Raji (cell line): ENCODE measurements at regions not wholly inside any gene's neighbourhood (a gene's known extent, or its start where the extent isn't known, plus 50 kb on each side); places are given as distances from the start of the nearest gene placed in this dataset.

Experiments
- POLR2A ChIP-seq: IDR thresholded peaks from 2 replicates; pipeline ENCODE4 v1.6.1; 2011; ENCODE audit warnings: low read depth, low read length, control low read depth; ENCODE audit not compliant: insufficient read depth

DNA sequence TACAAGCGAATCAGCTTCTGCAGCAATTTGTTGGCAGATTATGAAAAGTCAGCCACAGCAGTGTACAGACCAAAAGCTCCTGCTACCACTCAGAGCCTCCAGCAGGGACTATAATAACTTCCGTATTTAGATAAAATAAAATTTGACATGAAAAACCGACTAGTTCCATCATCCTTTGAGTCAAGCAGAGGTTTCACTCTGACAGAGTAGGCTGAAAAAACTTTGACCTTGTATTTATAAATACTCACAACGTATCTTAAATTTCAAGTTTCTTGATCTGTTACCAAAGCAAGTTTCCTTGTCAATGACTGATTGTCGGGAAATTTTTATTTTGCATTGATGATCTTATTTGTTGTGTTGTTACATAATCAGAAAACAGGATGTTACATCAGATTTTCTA is 283.4 kb downstream of the DAD1 start:
- TF ChIP-seq POLR2A = no peak

DNA sequence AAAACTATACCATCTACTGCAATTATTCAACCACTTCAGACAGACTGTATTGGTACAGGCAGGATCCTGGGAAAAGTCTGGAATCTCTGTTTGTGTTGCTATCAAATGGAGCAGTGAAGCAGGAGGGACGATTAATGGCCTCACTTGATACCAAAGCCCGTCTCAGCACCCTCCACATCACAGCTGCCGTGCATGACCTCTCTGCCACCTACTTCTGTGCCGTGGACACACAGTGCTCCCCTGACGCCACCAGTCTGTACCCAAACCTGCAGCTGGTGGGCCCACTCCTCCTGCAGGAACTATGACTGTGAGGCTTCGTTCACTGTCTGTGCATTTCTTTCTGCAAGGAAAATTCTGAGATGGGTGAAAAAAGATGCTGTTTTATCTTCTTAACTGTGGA is 284.7 kb downstream of the DAD1 start:
- no peak for TF ChIP-seq POLR2A

DNA sequence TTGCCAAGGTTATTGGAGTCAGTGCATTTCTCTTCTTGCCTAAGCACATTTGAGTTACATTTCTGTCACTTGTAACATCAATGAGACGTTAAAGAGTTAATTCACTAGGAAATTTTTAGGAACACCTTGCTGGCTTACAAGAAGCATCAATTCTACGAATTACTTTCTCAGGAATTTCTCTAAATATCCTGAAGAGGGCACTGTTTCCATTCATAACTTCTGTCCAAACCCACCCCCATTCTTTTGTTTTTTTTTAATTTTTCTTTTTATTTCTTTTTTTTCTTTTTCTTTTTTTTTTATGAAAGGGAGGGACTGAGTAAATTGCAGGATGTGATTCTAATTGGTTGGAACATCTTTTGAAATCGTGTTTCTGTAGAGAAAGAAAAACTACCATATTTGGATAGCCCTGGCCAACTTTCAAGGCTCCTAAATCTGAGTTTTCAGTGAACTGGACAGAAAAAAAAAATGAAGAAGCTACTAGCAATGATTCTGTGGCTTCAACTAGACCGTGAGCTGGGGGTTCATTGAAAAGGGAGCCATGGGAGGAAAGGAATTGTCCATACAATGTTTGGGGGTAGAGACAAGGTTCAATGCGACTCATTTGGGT is 285.3 kb downstream of the DAD1 start:
- TF ChIP-seq POLR2A = no peak

DNA sequence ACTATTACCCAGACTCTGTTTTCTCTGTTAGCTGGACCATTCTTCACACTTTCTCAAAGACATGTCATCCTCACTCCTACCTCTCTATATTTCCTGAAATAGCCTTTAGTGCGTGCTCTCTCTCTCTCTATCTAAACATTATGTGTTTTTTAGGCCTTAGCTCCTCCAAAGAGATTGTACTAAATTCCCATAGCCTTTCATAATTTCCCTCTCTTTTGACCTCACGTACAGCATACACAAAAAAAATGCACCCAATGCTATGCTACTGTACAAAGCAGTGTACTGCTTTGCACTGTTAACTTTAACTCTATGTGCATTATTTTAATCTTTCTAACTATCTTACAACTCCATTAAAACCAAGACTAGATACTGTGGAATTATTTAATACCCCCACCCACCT is 288.4 kb downstream of the DAD1 start:
- TF ChIP-seq POLR2A = no peak

DNA sequence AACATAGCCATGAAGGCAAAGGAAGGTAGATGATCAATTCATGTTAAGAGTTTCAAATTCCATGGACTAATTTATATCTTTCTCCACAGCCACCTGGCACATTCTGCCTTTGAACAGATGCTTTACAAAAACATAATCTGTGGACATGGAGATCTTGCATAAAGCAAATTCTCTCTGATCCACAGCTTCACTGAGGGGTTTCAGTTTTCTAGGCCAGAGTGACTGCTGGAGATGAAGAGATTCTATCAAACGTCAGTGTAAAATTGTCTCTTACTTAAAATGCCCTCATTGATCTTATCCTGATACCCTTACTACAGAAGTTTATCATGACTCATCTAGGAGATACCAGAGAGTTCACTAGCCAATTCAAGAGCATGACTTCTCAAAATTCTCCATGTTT is 291.6 kb downstream of the DAD1 start:
- no peak for TF ChIP-seq POLR2A

DNA sequence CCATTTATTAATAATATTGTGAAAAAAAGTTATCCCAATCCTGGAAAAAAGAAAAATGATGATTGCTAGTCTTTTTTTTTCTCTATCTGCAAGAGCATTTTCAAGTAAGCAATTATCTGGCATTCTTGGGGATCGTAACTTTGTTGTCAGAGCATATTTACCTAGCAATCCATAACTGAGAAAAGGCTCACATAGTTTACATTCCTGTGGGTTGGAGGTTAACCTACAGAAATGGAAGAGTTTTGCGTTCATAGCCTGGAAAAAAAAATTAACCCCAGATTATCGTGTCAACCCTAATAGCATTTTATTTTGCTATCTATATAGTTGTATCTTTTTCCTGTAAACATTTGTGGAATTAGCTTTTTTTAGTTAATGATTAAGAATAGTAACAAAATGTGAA is 292.3 kb downstream of the DAD1 start:
- TF ChIP-seq POLR2A = no peak

DNA sequence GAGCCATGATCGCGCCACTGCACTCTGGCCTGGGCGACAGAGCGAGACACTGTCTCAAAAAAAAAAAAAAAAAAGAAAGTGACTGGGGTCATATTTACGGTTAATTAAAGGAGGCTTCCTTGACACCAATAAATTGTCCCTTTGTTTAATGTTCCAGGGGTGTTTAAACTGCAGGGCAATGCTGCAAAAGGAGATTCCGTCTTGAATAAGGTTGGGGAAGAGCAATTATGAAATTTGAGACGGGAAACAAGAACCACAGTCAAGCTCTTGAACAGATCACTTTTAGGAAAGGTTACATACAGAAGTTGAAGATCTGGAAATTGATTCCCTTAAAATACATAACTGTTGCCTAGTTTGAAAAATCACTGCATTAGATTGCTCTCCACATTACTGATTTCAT is 292.9 kb downstream of the DAD1 start:
- no peak for TF ChIP-seq POLR2A

DNA sequence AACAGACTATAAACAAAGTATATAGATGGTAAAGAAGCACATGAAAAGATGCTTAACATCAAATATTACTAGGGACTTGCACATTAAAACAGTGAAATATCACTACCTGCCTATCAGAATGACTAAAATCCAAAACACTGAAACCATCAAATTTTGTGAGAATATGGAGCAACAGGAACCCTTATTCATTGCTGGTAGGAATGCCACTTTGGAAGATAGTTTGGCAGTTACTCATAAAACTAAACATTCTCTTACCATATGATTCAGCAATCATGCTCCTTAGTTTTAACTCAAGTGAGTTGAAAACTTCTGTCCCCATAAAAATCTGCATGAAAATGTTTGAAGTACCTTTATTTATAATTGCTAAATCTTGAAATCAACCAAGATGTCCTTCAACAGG is 297.6 kb downstream of the DAD1 start:
- TF ChIP-seq POLR2A = no peak

DNA sequence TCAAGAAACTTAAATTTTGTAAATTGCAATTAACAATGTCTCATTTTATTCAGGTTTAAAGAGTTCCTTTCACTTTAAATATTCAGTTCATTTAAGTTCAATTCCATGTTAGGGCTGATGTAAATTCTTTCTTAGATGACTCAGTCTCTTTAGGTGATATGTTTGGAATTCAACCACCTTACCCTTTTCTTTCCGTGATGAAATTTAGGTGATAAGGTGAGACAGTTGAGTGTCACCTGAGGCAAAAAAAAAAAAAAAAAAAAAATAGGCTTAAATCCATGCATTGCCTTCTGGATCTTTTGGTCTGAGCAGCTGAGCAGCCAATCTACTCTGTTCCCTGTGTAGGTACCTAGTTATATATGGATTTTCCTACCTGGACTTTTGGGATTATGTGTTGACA is 299.5 kb downstream of the DAD1 start:
- TF ChIP-seq POLR2A = no peak

DNA sequence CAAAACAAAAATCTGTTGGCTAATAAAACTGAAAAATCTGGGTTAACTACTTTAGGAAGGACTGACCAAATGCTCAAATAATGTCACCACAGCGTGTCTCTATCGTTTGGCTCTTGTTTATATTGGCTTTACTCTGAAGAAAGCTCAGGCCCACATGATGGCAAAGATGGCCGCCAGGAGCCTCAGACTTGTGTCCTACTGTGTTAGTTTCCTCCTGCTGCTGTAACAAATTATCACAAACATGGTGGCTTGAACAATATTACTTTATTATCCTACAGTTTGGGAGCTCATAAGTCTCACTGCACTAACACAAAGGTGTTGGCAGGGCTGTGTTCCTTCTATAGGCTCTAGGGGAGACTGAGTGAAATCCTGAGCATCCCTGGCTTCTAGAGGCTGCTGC is 303.0 kb downstream of the DAD1 start:
- no peak for TF ChIP-seq POLR2A

DNA sequence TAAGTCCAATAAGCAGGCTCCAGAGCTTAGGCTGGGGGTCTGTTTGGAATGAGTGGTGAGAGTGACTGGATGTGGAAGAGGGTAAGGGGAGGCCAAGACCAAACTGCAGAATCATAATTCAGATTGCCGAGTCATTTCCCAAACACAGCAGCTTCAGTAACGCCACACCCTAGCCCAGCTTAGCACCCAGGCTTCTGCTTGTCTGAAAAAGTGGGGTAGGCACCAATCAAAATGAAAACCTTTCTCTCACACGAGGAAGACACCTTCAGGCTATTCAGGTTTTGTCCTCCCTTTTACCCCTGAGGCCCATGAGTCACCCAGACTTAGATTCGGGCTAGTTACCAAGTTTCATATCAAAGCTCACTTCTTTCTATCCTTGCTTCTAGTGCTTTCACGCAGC is 306.1 kb downstream of the DAD1 start:
- no peak for TF ChIP-seq POLR2A

DNA sequence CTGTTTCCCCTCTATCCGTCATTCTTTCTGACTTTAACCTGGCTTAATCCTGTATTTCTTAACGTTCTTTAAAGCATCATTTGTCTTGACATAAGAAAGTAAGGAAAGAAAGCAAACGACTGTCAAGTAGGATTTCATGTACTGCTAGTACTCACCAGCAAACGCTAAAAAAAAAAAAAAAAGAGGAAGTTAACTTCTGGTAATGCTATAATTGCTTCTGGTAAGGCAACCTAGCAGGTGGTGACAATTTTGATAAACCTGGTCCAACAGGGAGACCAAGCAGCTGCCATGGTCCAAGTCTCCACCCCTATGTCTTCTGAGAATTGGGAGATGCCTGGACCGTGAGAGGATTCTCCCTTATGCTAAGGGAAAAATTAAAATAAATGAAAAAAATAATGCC is 306.6 kb downstream of the DAD1 start:
- TF ChIP-seq POLR2A = no peak

DNA sequence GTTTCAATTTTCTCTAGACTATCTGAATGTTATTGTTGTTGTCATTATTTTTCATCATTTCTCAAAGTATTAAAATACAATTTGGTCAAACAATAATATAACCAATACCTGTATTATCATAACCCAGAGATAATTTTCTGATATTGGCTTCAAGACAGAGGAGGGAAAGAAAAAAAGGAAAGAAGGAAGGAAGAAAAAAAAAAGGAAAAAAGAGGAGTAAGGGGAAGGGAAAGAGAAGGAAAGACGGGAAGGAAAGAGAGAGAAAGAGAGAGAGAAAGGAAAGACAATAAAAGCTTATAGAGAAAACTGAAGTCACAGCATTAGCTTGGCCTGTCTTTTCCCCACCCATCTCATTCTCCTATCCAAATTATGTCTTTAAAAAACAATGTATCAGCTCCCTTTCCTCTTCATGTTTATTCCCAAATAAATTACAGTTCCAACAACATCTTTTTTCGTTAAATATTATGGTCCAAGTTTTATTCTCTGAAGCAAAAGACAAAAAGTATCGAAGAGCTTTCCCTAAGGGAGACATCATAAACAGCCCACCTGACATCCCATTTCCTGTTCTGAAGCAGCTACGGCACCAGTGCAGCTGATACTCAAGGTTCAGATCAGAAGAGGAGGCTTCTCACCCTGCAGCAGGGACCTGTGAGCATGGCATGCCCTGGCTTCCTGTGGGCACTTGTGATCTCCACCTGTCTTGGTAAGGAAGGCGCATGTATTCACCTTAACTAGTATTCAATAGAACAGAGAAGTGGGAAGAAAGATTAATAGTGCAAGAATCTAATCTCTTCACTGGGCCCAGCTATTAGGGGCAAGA is 308.3 kb downstream of the DAD1 start:
- TF ChIP-seq POLR2A = no peak

DNA sequence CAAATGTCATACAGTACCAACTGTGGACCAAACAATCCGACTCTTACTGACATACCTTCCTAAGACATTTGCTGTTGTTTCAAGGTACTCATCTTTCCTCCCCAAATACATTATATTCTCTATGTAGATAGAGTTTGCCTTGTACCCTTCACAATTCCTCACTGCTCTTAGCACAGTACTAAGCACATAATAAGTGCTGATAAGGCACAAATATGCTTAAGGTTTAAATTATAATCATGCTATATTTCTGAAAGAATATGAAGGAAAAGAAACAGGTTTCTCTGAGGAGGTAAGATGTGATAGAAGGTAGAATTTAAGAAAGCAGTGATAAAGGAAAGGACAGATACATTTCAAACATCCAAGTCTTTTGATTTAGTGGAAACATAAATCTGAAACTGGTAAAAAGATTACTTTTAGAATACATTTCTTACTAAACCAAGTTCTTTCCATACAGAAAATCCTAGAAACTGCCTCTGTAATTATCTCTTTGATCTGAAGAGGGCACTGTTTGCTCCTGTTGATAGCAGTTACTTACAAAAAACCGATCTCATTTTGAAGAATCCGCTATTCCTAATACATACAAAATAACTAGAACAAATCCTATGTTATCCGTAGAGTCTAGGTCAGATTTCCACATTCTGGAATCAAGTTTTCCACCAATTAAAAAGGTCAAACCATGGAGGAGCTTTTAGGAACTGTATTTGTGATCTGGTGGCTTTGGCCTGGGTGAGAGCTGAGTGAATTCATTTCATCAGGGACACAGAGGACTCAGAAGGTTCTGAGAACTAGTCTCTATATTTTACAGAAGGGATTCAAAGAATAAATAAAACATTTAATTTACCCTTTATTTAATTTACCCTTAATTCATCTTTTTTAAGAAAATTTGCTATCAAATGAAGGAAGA is 311.9 kb downstream of the DAD1 start:
- TF ChIP-seq POLR2A = no peak

DNA sequence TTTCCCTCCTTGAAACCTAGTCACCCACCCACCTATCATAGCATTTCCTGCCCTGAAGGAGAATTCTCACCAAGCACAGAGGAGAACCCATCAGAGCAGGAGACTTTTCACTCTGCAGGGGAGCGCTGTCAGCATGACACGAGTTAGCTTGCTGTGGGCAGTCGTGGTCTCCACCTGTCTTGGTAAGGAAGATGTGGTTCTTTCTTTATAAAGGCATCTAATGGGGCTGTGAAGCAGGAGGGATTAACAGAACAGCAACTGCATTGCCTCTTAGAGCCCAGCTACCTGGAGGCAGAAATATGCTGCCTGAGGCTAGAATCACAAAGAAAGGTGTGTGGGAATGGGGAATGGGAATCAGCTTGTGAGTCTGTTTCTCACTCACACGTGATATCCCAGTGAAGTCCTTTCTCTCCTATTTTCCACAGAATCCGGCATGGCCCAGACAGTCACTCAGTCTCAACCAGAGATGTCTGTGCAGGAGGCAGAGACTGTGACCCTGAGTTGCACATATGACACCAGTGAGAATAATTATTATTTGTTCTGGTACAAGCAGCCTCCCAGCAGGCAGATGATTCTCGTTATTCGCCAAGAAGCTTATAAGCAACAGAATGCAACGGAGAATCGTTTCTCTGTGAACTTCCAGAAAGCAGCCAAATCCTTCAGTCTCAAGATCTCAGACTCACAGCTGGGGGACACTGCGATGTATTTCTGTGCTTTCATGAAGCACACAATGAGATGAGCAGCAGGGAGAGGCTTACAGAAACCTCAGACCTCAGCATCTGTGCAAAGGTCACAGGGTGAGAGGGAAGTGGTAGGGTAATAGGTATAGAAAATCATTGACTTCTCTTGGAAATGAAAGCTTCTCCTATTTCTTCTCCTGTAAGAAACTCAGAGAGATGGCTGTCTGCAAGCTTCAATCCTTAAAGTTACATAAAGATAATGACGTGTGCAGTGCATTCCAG is 316.9 kb downstream of the DAD1 start:
- no peak for TF ChIP-seq POLR2A
